NCI-H1694 treated with DMSO at 0.1 percent for 48 hours (cell line): ENCODE measurements at regions not wholly inside any gene's neighbourhood (a gene's known extent, or its start where the extent isn't known, plus 50 kb on each side); places are given as distances from the start of the nearest gene placed in this dataset.
"Not testable (repeated sequence)": the region's sequence is repeated elsewhere in the genome, so short reads cannot be mapped to it uniquely, and the experiment has no call there.

Experiments used
- DNase-seq: peaks from one replicate; lab custom pipeline; 2025; lab: John Stamatoyannopoulos, UW

DNA sequence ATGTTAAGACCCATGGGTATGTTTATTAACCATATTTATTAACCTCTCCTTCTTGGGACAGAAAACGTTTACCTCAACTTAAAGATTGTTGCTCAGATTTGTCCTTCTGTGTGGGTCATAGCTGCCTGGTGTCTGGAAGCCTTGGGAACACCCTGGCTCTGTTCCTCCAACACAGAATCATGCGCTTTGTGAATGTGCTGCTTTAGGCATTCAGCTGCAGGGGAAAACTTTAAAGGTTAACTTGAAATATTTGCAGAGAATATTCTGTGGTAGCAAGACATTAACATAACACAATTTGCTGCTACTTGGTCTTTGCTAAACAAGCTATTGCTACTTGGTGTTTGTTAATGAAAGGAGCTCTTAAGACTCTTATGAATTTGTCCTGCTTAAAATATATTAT is 50.5 kb upstream of the THOC3 start:
- DNase-seq = not testable (repeated sequence)

DNA sequence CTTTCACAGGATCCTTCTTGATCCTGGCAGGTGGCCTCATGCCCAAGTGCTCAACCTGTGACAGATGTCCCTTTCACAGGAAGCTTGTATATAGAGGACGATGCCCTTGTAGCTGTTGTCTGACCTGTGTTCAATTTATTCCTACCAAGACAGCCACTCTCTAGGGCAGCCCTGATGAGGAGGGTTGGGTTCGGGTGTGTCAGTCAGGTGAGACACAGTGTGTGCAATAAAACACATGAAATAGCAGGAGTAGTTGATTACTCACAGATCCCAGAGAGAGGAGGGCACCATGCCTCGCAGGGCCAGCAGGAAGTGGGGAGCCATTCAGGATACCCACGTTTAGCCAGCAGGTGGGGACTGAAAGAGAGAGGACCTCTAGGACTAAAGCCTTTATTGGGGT is 52.7 kb upstream of the THOC3 start:
- not testable (repeated sequence) for DNase-seq

DNA sequence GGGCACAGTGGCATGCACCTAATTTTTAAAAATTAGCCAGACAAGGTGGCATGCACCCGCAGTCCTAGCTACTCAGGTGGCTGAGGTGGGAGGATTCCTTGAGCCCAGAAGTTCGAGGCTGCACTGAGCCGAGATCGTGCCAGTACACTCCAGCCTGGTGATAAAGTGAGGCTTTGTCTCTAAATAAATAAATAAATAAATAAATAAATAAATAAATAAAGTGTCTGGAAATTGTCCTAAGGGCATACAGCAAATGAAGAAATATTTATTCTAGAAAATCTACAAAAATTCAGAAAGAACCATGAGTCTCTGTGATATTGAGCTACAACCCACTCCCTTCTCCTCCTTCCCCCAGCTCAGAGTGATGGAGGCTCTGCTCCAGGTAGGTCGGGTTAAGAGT is 55.4 kb upstream of the THOC3 start:
- DNase-seq = not testable (repeated sequence)

DNA sequence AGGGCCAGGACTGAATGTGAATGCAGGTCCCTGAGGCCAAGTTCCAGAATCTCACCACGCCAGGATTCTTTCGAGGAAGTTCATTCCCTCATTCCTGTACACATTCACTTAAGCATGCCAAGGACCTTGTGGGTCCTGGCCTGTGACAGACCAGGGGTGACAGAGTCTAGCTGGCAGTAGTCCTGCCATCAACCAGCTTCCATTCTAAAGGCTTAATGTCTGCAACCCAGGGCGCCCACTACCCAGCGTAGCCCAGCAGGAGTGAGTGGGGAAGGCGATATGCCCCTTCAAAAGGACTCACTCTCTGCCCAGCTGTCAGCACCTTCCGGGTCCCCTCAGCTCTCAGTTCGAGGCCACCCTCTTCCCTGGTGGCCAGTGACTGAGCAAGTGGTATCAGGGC is 61.3 kb upstream of the THOC3 start:
- not testable (repeated sequence) for DNase-seq

DNA sequence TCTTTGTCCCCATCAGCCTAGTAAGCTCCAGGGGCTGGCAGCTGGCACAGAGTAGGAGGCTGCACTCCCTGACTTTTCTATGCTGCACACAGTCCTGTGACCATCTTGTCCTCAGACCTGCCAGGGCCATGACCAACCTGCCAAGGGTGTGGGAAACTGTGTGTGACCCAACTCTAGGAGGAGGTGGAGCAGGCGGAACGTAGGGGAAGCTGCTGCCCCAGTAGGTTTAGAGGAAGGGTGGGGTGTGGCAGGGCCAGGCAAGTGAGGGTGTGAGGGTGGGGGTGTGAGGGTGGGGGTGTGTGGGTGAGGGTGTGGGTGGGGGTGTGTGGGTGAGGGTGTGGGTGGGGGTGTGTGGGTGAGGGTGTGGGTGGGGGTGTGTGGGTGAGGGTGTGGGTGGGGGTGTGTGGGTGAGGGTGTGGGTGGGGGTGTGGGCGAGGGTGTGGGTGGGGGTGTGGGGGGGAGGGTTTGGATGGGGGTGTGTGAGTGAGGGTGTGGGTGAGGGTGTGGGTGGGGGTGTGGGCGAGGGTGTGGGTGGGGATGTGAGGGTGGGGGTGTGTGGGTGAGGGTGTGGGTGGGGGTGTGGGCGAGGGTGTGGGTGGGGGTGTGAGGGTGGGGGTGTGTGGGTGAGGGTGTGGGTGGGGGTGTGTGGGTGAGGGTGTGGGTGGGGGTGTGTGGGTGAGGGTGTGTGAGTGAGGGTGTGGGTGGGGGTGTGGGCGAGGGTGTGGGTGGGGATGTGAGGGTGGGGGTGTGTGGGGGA is 62.4 kb upstream of the THOC3 start:
- not testable (repeated sequence) for DNase-seq

DNA sequence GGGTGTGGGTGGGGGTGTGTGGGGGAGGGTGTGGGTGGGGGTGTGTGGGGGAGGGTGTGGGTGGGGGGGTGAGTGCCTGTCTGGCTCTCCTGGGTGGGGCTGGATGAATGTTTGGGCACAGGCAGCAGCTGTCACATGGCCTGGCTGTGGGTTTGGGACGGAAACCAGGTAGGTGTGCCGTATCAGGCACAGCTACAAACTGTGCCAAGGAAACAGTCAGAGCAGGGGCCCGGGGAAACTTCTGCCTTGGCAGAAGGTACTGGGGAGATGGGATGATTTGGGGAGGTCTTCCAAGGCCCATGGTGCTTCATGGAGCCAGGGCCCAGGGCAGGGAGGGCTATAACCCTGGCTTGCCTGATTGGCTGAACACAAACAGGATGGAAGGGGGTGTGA is 63.0 kb upstream of the THOC3 start:
- not testable (repeated sequence) for DNase-seq

DNA sequence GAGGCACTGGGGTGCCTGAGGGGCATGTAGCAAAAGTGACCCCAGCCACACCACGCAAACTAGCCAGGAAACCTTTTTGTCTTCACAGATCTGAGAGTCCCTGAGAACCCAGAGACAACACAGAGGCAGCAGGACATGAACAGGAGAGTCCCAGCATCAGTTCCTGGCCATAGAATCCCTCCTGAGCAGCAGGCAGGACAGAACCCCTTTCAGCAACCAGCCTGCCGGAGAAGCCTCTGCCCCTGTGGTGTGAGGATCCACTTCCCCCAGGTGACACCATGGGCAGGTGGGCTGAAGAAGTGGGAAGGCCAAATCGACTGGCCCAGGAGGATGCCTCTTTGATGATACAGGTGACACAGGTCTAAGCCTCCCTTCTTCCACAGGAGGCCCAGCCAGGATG is 65.1 kb upstream of the THOC3 start:
- not testable (repeated sequence) for DNase-seq

DNA sequence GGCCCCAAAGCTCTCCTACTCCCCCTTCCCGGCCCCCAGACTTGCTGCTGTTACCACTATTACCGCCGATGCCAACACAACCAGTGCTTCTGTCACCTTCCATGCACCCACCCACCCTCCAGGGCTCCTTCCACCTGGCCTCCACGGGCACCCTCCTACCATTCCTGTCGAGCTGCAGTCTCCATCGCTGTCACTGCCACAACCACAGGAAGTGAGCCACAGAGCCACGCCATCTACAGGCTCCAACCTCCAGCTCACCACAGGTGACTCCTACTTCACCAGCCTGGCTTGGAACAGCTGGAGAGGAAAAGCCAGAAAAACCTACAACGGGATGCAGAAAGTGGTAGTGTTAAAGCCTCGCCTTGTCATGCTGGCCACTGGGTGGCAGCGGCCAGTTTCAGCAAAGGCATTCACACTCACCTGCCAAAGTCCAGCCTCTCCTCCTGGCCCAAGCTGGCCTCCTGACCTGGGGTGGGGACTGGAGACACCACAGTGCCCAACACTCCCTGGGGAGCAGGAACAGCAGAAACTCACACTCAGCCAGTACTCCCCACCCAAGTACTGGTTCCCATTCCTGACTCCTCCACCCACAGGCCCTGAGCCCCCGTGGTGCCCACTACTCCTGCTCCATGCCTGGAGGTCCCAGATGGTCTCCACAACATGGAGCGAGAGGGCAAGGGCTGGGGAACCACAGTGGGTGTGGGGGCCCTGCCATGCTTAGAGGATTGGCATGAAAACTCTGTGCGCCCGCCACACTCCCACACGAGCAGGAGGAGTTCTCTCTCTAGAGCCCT is 66.5 kb upstream of the THOC3 start:
- not testable (repeated sequence) for DNase-seq

DNA sequence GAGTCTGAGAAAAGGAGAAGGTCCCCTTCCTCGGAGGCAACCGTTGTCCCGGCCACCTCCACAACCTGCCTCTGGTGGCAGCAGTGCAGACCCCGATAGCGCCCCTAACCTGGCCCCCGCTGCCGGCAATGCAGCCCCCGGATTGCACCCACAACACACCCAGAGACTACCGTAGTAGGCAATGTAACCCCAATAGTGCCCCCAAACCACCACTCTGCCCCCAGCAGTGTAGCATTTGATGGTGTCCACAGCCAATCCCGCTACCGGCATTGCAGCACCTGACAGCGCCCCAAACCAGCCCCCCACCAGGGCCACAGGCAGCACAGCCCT is 67.1 kb upstream of the THOC3 start:
- DNase-seq = not testable (repeated sequence)

DNA sequence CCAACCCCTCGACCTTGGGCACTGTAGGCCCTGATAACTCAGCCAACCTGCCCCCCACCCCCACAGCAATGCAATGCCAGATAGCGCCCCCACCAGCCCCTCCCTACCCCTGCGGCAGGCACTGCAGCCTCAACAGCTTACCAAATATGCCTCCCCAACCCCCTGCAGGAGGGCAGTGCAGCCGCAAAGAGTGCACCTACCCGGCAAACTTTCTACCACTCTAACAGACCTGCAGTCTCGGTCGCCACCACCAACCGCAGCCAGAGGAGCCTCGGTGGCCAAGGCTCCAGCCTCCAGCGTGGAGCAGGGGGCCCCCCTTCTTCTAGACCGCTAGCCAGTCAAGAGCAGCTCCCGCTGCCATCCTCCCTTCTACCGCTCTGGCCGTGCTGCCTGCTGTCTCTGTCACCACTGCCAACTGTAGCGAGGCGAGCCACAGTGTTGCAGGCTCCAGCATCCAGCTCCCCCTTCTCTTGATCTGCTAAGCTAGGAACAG is 67.7 kb upstream of the THOC3 start:
- DNase-seq = not testable (repeated sequence)

DNA sequence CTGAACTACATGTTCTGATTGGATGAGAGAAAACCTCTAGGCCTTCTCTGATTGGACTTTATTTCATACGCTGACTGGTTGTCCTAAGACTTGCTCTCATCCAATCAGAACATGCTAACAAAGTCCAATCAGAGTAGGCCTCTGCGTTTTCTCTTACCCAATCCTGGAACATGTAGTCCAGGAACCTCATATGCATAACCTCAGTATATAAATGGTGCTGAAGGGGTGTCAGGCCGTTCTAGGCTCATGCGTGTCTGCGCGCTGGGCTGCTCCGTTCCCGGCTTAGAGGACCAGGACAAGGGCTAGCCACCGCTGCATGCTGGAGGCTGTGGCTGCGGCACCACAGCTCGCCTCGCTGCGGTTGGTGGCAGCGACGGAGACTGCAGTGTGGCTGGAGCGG is 68.3 kb upstream of the THOC3 start:
- DNase-seq = not testable (repeated sequence)

DNA sequence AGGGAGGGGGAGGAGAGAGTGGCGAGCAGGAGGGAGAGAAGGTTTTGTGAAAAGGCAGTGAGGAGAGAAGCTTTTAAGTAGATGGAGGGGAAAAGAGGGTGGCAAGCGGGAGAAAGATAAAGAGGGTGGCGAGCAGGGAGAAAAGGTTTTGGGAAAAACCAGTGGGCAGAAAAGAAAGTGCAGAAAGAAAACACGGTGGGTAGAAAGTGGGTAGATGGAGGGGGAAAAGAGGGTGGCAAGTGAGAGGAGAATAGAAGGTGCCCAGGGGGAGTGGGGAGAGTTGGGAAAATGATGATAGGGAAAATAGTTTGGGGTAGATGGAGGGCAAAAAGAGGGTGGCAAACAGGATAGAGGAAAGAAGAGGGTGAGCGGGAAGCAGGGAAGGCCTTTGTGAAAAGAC is 69.1 kb upstream of the THOC3 start:
- DNase-seq = not testable (repeated sequence)

DNA sequence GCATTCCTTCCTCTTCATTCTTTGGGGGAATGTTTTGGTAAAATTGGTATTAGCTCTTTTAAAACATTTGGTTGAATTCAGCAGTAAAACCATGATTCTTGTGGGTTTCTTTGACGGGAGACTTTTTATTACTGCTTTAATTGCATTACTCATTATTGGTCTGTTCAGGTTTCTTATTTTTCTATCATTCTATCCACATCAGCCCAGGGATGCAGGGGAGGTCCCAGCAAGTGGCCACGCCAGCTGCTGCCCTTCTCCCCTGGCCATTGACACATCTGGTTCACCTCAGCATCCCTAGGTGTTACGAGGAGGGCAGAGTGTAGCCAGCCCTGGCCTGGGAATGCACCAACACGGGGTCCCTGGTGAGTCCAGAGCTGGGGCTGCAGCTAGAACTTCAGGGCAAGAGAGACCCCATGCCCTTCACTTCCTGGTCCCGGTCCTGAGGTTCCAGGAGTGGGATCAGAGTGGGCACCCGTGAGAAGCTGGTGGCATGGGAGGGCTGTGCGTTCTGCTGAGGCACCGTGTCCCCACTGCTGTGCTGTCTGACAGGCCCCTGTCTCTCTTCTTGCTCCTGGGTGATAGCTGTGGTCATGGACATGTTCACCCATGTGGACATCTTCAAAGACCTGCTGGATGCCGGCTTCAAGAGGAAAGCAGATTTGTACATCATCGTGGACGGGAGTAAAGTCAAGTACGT is 72.1 kb upstream of the THOC3 start:
- not testable (repeated sequence) for DNase-seq

DNA sequence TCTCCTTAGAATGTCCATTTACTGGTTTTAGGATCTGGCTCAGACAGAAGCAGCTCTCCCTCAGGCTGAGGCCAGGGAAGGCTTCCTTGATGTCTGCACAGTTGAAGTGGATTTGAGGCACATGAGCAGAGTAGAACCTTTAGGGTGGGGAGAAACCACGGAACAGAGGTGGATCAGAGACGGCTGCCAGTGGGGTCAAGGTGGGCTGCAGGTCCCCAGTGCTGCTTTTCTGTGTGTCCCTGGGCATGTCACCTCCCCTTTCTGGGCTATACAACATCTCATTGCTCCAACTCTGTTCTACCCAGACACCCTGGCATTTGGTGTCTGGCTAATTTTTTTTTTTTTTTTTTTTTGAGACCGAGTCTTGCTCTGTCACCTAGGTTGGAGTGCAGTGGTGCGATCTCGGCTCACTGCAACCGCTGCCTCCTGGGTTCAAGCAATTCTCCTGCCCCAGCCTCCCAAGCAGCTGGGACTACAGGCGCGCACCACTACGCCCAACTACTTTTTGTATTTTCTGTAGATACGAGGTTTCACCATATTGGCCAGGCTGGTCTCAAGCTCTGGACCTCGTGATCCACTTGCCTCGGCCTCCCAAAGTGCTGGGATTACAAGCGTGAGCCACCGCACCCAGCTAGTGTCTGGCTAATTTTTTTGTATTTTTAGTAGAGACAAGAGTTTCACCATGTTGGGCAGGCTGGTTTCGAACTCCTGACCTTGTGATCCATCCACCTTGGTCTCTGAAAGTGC is 73.3 kb upstream of the THOC3 start:
- not testable (repeated sequence) for DNase-seq

DNA sequence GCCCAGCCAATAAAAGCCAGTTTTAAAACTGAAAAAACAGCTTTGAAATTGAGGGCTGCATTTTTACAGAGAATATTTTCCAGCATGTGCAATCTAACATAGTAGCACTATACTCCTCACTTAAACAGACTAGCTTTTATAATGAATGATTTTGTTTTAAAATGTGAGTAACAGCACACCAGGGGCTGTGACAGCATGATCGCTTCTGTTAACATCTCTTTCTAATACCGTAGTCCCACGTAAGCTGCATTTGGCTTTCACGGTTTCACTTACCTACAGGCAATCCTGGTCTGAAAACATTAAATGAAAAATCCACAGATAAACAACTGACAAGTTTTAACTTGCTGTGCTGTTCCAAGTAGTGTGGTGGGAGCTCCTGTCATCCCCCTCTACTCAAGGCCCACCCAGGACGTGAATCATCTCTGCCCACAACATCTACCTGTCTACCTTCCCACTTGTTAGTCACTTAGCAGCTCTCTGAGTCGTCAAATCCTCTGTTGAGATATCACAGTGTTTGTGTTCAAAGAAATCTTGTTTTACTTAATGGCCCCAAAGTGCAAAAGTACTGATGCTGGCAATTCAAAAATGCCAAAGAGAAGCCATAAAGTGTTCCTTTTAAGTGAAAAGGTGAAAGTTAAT is 74.0 kb upstream of the THOC3 start:
- not testable (repeated sequence) for DNase-seq

DNA sequence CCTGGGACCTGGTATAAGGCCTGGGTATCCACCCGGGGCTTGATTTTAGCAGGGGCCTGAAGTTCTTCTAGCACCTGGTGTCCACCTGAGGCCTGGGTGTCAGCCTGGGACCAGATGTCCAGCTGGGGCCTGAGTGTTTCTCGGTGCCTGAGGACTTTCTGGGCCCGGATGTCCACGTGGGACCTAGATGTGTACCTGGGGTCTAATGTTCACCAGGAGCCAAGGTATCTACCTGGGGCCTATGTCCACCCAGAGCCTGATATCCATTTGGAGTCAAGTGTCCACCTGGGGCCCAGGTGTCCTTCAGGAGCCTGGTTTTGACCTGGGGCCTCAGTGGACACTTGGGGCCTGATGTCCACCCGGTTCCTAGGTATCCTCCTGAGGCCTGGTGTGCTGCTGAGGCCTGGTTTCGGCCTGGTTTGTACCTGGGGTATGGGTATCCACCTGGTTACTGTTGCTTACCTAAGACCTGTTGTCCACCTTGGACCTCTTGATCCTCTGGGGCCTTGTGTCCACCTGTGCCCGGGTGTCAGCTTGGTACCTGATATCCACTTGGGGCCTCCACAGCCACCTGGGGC is 75.2 kb upstream of the THOC3 start:
- not testable (repeated sequence) for DNase-seq

DNA sequence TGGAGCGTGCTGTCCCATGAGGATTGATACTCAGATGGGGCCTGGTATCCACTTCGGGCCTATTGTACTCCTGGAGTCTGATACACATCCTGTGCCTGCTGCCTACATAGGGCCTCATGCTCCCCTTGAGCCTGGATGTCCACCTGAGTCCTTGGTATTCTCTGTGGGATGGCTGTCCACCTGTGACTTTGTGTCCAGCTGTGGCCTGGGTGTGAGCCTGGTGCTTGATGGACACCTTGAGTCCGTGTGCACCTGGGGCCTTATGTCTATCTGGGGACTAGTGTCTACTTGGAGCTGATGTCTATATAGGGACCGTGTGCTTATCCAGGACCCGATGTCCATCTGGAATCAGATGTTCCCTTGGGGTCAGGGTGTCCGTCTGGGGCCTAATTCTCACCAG is 75.9 kb upstream of the THOC3 start:
- DNase-seq = not testable (repeated sequence)

DNA sequence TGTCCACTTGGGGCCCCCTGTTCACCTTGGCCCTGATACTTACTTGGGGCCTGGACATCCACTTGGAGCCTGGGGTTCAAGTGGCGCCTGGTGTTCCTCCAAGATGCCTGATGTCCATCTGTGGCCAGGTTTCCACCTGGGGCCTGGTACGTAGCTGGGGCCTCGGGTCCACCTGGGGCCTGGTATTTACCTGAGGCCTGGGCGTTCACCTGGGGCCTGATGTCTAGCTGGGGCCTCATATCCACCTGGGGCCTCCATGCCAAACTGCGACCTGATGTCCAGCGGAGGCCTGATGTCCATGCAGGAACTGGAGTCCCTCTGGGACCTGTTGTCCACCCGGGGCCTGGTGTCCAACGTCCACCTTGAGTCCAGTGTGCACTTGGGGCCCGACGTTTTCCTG is 76.3 kb upstream of the THOC3 start:
- not testable (repeated sequence) for DNase-seq

DNA sequence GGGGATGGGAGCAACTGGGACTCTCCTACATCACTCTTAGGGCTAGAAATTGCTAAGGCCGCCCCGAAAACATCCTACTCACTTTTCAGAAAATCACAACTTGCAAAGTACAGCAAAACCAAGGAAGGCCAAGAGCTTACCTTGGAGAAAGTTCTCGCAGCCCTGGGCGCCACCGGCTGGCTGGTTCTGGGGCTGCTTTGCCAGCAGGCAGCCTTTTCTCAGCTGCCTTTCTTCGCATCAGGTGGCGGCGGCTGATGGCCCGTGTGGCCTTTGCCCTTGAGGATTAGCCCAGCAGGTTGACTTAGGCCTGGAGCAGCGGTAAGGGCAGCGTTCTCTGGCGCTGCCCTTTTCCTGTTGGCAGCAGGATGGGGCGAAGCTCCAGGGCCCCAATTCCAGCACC is 77.3 kb upstream of the THOC3 start:
- not testable (repeated sequence) for DNase-seq

DNA sequence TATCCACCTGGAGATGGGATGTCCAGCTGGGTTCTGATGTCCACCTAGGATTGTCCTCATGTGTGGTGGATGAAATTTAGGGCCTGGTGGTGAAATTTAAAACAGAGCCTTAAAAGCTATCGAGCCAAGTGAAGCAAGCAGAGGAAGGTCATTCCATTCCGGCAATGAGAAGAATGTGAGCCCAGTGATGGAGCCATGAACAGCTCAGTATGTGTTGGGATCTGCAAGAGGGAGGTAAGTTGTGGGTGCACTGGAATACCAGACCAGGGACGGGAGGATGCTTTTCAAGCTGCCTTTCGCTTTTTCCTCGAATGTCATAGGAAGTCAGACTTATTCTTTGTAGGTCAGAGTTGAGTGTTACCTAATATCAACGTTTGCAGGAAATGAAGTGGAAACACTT is 80.6 kb upstream of the THOC3 start:
- DNase-seq = not testable (repeated sequence)
